H1 (cell line): ENCODE measurements at regions not wholly inside any gene's neighbourhood (a gene's known extent, or its start where the extent isn't known, plus 50 kb on each side); places are given as distances from the start of the nearest gene placed in this dataset.
A peak's percentile ranks its signal among the peaks of the same experiment; 100 is the strongest.

Experiments
- CTCF ChIA-PET: fragments of 300-600 bp; sonication (Branson Sonifier 250); formaldehyde crosslinking; loops from one replicate; lab custom pipeline; 2021; ENCODE audit not compliant: partially characterized antibody; lab: Charles Lee
- POLR2A ChIA-PET: fragments of 300-600 bp; sonication (Branson Sonifier 250); formaldehyde crosslinking; loops from one replicate; lab custom pipeline; 2021; ENCODE audit warnings: inconsistent platforms; ENCODE audit not compliant: partially characterized antibody; lab: Charles Lee
- DNase-seq, 2 experiments: peaks; one replicate each; pipeline versions ENCODE4 v3.0.0 to v3.0.0-alpha.2; 2010 to 2022; ENCODE audit warnings: low spot score in 2 of 2, low read depth in 1 of 2, mixed read lengths in 1 of 2
- FAIRE-seq: peaks from 2 replicates; lab custom pipeline; 2011; peaks lifted over from hg19 to GRCh38; lab: Jason Lieb, UNC
- H2AFZ ChIP-seq: 2 replicates; pipeline ENCODE4 v1.8.1; 2012; ENCODE audit warnings: low read length, inconsistent platforms
- H2AK5ac ChIP-seq: 2 replicates; pipeline ENCODE4 v1.6.1; 2013; ENCODE audit warnings: low read depth, low read length
- H2BK120ac ChIP-seq: replicated peaks from 2 replicates; pipeline ENCODE3; 2013; ENCODE audit warnings: low read depth, low read length, inconsistent platforms
- H2BK12ac ChIP-seq: 2 replicates; pipeline ENCODE4 v1.6.1; 2013; ENCODE audit warnings: low read depth, low read length
- H2BK15ac ChIP-seq: 2 replicates; pipeline ENCODE4 v1.6.1; 2013; ENCODE audit warnings: low read length
- H2BK20ac ChIP-seq: 2 replicates; pipeline ENCODE4 v1.6.1; 2013; ENCODE audit warnings: low read length
- H2BK5ac ChIP-seq: 2 replicates; pipeline ENCODE4 v1.6.1; 2013; ENCODE audit warnings: low read depth, low read length
- H3K14ac ChIP-seq: 2 replicates; pipeline ENCODE4 v1.6.1; 2013; ENCODE audit warnings: inconsistent platforms; ENCODE audit not compliant: insufficient read length
- H3K18ac ChIP-seq: 2 replicates; pipeline ENCODE4 v1.6.1; 2013; ENCODE audit warnings: low read length; ENCODE audit errors: extremely low read depth
- H3K23ac ChIP-seq: 2 replicates; pipeline ENCODE4 v1.6.1; 2013; ENCODE audit warnings: inconsistent platforms; ENCODE audit not compliant: insufficient read length
- H3K23me2 ChIP-seq: 2 replicates; pipeline ENCODE4 v1.6.1; 2013; ENCODE audit warnings: low read depth, low read length
- H3K27ac ChIP-seq: 2 replicates; pipeline ENCODE4 v1.6.1; 2011; ENCODE audit warnings: low read depth, low read length, inconsistent platforms
- H3K27me3 ChIP-seq, 4 experiments: replicated peaks in 1 of 4; 1 replicate in 1 of 4; 2 replicates in 3 of 4; pipeline versions ENCODE4 v1.6.1 to v1.8.1; 2011 to 2013; ENCODE audit warnings: low read length in 3 of 4, mild to moderate bottlenecking in 3 of 4, inconsistent platforms in 2 of 4, mixed read lengths in 2 of 4, moderate library complexity in 1 of 4; ENCODE audit not compliant: control insufficient read depth in 3 of 4, insufficient read depth in 3 of 4; ENCODE audit errors: extremely low read depth in 1 of 4
- H3K36me3 ChIP-seq, 4 experiments: 2 replicates each; pipeline versions ENCODE4 v1.6.1 to v1.8.1; 2011 to 2013; ENCODE audit warnings: mild to moderate bottlenecking in 4 of 4, low read length in 3 of 4, moderate library complexity in 2 of 4, control low read depth in 1 of 4, inconsistent platforms in 1 of 4; ENCODE audit not compliant: insufficient read depth in 4 of 4, control insufficient read depth in 2 of 4
- H3K4ac ChIP-seq: replicated peaks from 2 replicates; pipeline ENCODE3; 2013; ENCODE audit warnings: low read length, low read depth, mixed read lengths, inconsistent platforms; ENCODE audit not compliant: insufficient read length
- H3K4me1 ChIP-seq, 4 experiments: replicated peaks in 1 of 4; 1 replicate in 1 of 4; 2 replicates in 3 of 4; pipeline versions ENCODE4 v1.6.1 to v1.8.1; 2011 to 2013; ENCODE audit warnings: low read length in 3 of 4, inconsistent platforms in 2 of 4, mixed read lengths in 1 of 4; ENCODE audit not compliant: insufficient read depth in 4 of 4, control insufficient read depth in 3 of 4
- H3K4me2 ChIP-seq, 2 experiments: 2 replicates each; pipeline versions ENCODE4 v1.6.1 to v1.8.1; 2011 to 2013; ENCODE audit warnings: low read depth in 2 of 2, low read length in 2 of 2, control low read depth in 1 of 2, inconsistent platforms in 1 of 2, mild to moderate bottlenecking in 1 of 2; ENCODE audit not compliant: insufficient read depth in 1 of 2
- H3K4me3 ChIP-seq, 4 experiments: fragments of 200-600, 300-600 bp in 1 of 4; sonication (generic), shearing (Covaris generic), sonication (Bioruptor Twin) in 1 of 4; 2 replicates each; pipeline versions ENCODE4 v1.5.1 to v1.8.1; 2011 to 2016; ENCODE audit warnings: low read length in 4 of 4, low read depth in 3 of 4, control low read depth in 2 of 4, inconsistent platforms in 2 of 4, mild to moderate bottlenecking in 2 of 4, mixed read lengths in 1 of 4, moderate library complexity in 1 of 4; ENCODE audit not compliant: insufficient read depth in 2 of 4; ENCODE audit errors: extremely low read depth in 1 of 4
- H3K56ac ChIP-seq: replicated peaks from 2 replicates; pipeline ENCODE3; 2013; ENCODE audit warnings: low read depth, mild to moderate bottlenecking, mixed read lengths, low read length, inconsistent platforms; ENCODE audit not compliant: insufficient read length
- H3K79me1 ChIP-seq: 2 replicates; pipeline ENCODE4 v1.6.1; 2013; ENCODE audit warnings: low read depth, low read length, control low read depth
- H3K79me2 ChIP-seq, 2 experiments: 2 replicates each; pipeline versions ENCODE4 v1.6.1 to v1.8.1; 2012 to 2013; ENCODE audit warnings: low read length in 2 of 2, mild to moderate bottlenecking in 2 of 2, inconsistent platforms in 1 of 2; ENCODE audit not compliant: insufficient read depth in 2 of 2, control insufficient read depth in 1 of 2
- H3K9ac ChIP-seq, 4 experiments: replicated peaks in 1 of 4; 1 replicate in 1 of 4; 2 replicates in 3 of 4; pipeline versions ENCODE4 v1.6.1 to v1.8.1; 2011 to 2013; ENCODE audit warnings: low read depth in 3 of 4, low read length in 3 of 4, control low read depth in 2 of 4, mild to moderate bottlenecking in 2 of 4, moderate library complexity in 2 of 4, inconsistent platforms in 1 of 4; ENCODE audit errors: extremely low read depth in 1 of 4
- H3K9me3 ChIP-seq, 2 experiments: 2 replicates each; pipeline versions ENCODE4 v1.6.1 to v1.8.1; 2012 to 2013; ENCODE audit warnings: mild to moderate bottlenecking in 2 of 2, moderate library complexity in 2 of 2, control low read depth in 1 of 2, inconsistent platforms in 1 of 2, low read depth in 1 of 2, low read length in 1 of 2, mixed read lengths in 1 of 2; ENCODE audit not compliant: insufficient read depth in 2 of 2
- H4K20me1 ChIP-seq, 2 experiments: replicated peaks in 1 of 2; 2 replicates each; pipeline versions ENCODE3 to v1.8.1; 2011 to 2013; ENCODE audit warnings: inconsistent platforms in 2 of 2, low read length in 2 of 2, mild to moderate bottlenecking in 1 of 2; ENCODE audit not compliant: insufficient read depth in 2 of 2, control insufficient read depth in 1 of 2
- H4K5ac ChIP-seq: 2 replicates; pipeline ENCODE4 v1.6.1; 2013; ENCODE audit warnings: low read length, low read depth, mixed read lengths, inconsistent platforms; ENCODE audit not compliant: insufficient read length
- H4K8ac ChIP-seq: 2 replicates; pipeline ENCODE4 v1.8.0; 2013; ENCODE audit warnings: mild to moderate bottlenecking, moderate library complexity, low read length, inconsistent platforms; ENCODE audit not compliant: insufficient read depth; ENCODE audit errors: extremely low read depth
- H4K91ac ChIP-seq: replicated peaks from 2 replicates; pipeline ENCODE3; 2013; ENCODE audit warnings: low read length, mixed read lengths, inconsistent platforms; ENCODE audit not compliant: insufficient read length
- EZH2 ChIP-seq: fragments of 200-600 bp; sonication (generic); IDR thresholded peaks from 2 replicates; pipeline ENCODE4 v1.7.1; 2012; ENCODE audit warnings: low read depth, mild to moderate bottlenecking, moderate library complexity, low read length, inconsistent platforms; ENCODE audit not compliant: severe bottlenecking
- GTF2F1 ChIP-seq: IDR thresholded peaks from 2 replicates; pipeline ENCODE4 v1.6.1; 2012; ENCODE audit warnings: low read depth, low read length, improper control_type of control experiment, borderline replicate concordance
- WGBS, 2 experiments: shearing (Covaris generic) in 1 of 2; methylation state at CpG; one replicate each; pipeline versions ENCODE4 v1.1.6 to v1.1.7; 2013 to 2015; ENCODE audit warnings: low lambda C conversion rate in 2 of 2, mixed read lengths in 2 of 2, inconsistent platforms in 1 of 2, low coverage in 1 of 2, missing lambda C conversion rate in 1 of 2; ENCODE audit not compliant: insufficient replicate concordance in 2 of 2, insufficient coverage in 1 of 2, insufficient read length in 1 of 2; ENCODE audit errors: extremely low coverage in 1 of 2, missing lambda C conversion rate in 1 of 2; 5-methylcytosine and 5-hydroxymethylcytosine counted together

GRCh38 chr21:26391166-26391565 is 181.9 kb downstream of the CYYR1 start:
- Histone ChIP-seq H2BK5ac (no peak overlapping the region), H3K4ac (no peak overlapping the region), H2BK20ac (no peak overlapping the region), H2BK12ac (no peak overlapping the region), H4K5ac (no peak overlapping the region), H3K23me2 (no peaks in the 10 kb centered on the region), H2BK120ac (no peak overlapping the region), H3K14ac (no peak overlapping the region), H3K4me3 (no peak overlapping the region), H3K36me3 (no peaks in the 10 kb centered on the region), H4K91ac (no peak overlapping the region), H4K8ac (no peak overlapping the region), H2AFZ (0 out of 2 replicates have a peak overlapping the region, but pooled peaks have one; percentile 3), H3K18ac (no peak overlapping the region), H3K4me2 (no peak overlapping the region), H3K27me3 (no peaks in the 10 kb centered on the region), H2BK15ac (no peak overlapping the region), H3K23ac (no peak overlapping the region), H3K9ac (no peak overlapping the region), H4K20me1 (no peaks in the 10 kb centered on the region), H3K79me1 (no peaks in the 10 kb centered on the region), H3K9me3 (no peaks in the 10 kb centered on the region), H3K56ac (no peak overlapping the region), H3K4me1 (no peaks in the 10 kb centered on the region), H3K79me2 (no peaks in the 10 kb centered on the region), H3K27ac (no peak overlapping the region), H2AK5ac (no peak overlapping the region)
- DNase-seq, result no peak
- FAIRE-seq, result no peak
- ChIA-PET CTCF (no interaction called here), POLR2A (no interaction called here)
- 97% methylated on average over 2 of the region's 2 CpGs; no CpG with 5 or more reads in 1 of the 2 experiments for WGBS, 2 experiments
- no peak for TF ChIP-seq GTF2F1
- no peak for TF ChIP-seq EZH2
